Neural progenitor cell (in vitro differentiated cells): ENCODE measurements at regions not wholly inside any gene's neighbourhood (a gene's known extent, or its start where the extent isn't known, plus 50 kb on each side); places are given as distances from the start of the nearest gene placed in this dataset.

Experiments used
- CTCF ChIP-seq: fragments of 200-600 bp; sonication (generic); IDR thresholded peaks from 2 replicates; pipeline ENCODE4 v1.5.1; 2017; ENCODE audit warnings: antibody characterized with exemption, mild to moderate bottlenecking
- EZH2phosphoT487 ChIP-seq: fragments of 200-600 bp; sonication (generic); IDR thresholded peaks from 2 replicates; pipeline ENCODE4 v1.6.1; 2017; ENCODE audit warnings: antibody characterized with exemption

GRCh38 chr3:190205739-190206138, 85.0 kb upstream of the P3H2 start:
- TF ChIP-seq CTCF (no peak), EZH2phosphoT487 (no peak)
